ENCODE measurements at regions not wholly inside any gene's neighbourhood (a gene's known extent, or its start where the extent isn't known, plus 50 kb on each side); places are given as distances from the start of the nearest gene placed in this dataset.

DNA sequence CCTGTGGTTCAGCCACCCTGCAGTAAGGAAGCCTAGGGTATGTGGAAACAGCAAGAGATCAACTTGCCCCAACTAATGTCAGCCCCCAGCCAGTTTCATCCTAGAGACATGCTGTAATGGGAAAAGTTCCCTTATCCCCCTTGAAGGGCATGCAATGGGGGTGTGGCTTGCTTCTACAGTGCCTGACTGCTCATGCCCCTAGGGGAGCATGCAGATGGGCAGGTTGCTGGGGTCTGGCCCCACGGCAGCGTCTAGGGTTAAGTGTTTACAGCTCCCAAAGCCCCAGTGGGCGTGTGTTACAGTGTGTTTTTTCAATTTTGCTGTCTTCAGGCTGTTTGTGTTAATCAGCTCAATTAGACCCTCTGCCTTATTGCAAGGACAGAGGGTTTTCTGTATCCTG is 1105.9 kb downstream of the AMY1C start:
- no peak for TF ChIP-seq CTCF (IDR thresholded peaks at IDR 0.05; ENCODE audit: extremely low read depth in 1 of 2, insufficient read depth in 1 of 2, low read depth in 1 of 2, low read length in 2 of 2)
- TF ChIP-seq EZH2 (IDR thresholded peaks at IDR 0.05; ENCODE audit: borderline replicate concordance, low read depth, low read length, severe bottlenecking) = no peak
- no peak for TF ChIP-seq POLR2AphosphoS5 (IDR thresholded peaks at IDR 0.05; ENCODE audit: insufficient read depth, low read depth, low read length)
- TF ChIP-seq POLR2A (IDR thresholded peaks at IDR 0.05; ENCODE audit: low read depth, low read length) = no peak
- no peak for TF ChIP-seq MYC (IDR thresholded peaks at IDR 0.05; ENCODE audit: low read depth, low read length)
- TF ChIP-seq, protein P1, sequence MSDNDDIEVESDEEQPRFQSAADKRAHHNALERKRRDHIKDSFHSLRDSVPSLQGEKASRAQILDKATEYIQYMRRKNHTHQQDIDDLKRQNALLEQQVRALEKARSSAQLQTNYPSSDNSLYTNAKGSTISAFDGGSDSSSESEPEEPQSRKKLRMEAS (IDR thresholded peaks at IDR 0.05; ENCODE audit: insufficient read depth, insufficient read length) = no peak
- TF ChIP-seq JUN (IDR thresholded peaks at IDR 0.05; ENCODE audit: borderline replicate concordance, insufficient read depth, insufficient read length, low read depth) = no peak

All from endothelial cell of umbilical vein (primary cell).